HG03442 (cell line): ENCODE measurements at regions not wholly inside any gene's neighbourhood (a gene's known extent, or its start where the extent isn't known, plus 50 kb on each side); places are given as distances from the start of the nearest gene placed in this dataset.
"Not testable (repeated sequence)": the region's sequence is repeated elsewhere in the genome, so short reads cannot be mapped to it uniquely, and the experiment has no call there.

Experiments
- ATAC-seq: cut with Tn5 transposase; IDR thresholded peaks from one replicate; pipeline ENCODE4 v1.9.1; 2021; ENCODE audit warnings: mild to moderate bottlenecking, moderate library complexity; ENCODE audit not compliant: unreplicated experiment

- ATAC-seq, result no peak
Observed at GRCh38 chr20:56723331-56723730, 94.2 kb downstream of the TFAP2C start.

DNA sequence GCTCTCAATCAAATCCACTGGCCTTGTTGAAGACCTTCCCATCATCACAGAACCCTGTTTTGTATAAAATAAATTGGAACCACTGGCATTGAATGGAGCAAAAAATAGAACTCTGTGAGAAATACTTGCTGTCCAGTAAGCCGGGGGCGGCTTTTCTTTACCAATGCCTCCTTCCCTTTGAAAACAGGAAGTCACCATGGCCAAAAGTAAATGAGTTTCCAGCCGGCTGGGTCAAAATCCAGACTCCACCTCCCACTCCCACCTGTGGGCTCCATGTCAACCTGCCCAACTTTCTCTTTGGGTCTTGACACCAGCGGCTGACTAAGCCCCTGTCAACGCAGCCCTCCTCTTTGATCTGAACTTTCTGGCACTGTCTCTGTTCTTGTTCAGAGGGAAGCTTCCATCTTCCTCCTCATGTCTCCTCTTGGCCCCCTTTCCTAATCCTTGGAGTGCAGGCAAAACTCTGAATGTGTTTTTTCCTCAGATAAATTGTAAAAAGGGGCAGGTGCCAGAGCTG, 95.2 kb downstream of the TFAP2C start:
- ATAC-seq, result no peak

GRCh38 chr20:56730003-56730402, 100.9 kb downstream of the TFAP2C start:
- no peak for ATAC-seq

- no peak for ATAC-seq
Observed at GRCh38 chr20:56730996-56731395, 101.9 kb downstream of the TFAP2C start.

GRCh38 chr20:56731476-56731875, 102.4 kb downstream of the TFAP2C start:
- no peak for ATAC-seq

- ATAC-seq, result no peak
Observed at GRCh38 chr20:56733967-56734366, 104.9 kb downstream of the TFAP2C start.

- no peak for ATAC-seq
Observed at GRCh38 chr20:56735084-56735642, 106.1 kb downstream of the TFAP2C start.

DNA sequence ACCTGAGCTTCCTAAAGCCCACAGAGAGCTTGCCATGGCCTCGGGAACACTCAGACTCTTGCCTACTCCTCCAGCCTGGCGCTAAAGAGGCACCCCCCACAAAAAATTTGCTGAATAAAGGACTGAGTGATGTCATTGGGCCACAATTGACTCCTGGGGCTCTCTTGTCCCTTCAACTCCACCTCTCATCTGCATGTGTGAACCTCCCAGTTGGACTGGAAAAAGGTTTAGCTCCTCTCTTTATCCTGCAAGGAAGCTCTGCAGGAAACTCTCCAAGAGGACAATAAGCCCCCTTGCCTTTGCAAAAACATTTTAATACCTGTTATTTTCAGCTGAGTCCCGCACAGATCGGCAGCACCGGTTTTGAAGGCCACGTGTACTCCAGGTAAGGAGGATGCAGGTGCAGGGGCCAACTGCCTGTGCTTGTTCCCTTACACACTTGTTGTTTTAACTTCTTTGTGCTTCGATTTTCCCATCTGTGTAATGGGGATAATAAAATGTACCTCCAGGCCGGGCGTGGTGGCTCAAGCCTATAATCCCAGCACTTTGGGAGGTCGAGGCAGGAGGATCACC, 107.3 kb downstream of the TFAP2C start:
- ATAC-seq, result no peak

DNA sequence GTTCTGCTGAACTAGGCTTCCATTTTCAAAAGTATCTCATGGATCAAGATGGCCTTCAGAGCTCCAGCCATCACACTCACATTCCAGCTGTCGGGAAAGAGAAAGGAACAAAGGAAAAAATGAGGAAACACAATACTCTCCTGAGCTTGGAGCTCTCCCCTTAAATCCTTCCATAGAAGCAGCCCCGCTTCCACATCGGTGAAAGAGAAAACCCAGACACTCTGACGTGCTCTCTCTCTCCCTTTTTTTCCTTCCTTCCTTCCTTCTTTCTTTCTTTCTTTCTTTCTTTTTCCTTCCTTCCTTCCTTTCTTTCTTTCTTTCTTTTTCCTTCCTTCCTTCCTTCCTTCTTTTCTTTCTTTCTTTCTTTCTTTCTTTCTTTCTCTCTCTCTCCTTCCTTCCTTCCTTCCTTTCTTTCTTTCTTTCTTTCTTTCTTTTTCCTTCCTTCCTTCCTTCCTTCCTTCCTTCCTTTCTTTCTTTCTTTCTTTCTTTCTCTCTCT, 115.3 kb downstream of the TFAP2C start:
- ATAC-seq, result not testable (repeated sequence)

- ATAC-seq, result no peak
Observed at GRCh38 chr20:56748476-56749377, 119.6 kb downstream of the TFAP2C start.

GRCh38 chr20:56750430-56750829, 121.3 kb downstream of the TFAP2C start:
- no peak for ATAC-seq

GRCh38 chr20:56752274-56752673, 123.2 kb downstream of the TFAP2C start:
- no peak for ATAC-seq

- no peak for ATAC-seq
Observed at GRCh38 chr20:56755201-56755600, 126.1 kb downstream of the TFAP2C start.

DNA sequence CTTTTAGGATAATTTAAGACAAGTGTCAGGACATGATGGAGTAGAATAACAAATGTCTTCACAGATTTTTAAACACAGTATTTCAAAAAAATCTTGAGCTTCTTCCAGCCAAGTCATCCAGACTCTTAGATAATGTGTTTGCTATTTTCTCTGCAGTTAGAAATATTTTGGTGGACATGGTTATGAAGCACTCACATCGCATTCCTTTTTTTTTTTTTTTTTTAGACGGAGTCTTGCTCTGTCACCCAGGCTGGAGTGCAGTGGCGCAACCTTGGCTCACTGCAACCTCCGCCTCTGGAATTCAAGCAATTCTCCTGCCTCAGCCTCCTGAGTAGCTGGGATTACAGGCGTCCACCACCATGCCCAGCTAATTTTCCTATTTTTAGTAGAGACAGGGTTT, 127.6 kb downstream of the TFAP2C start:
- not testable (repeated sequence) for ATAC-seq

GRCh38 chr20:56758706-56759105, 129.6 kb downstream of the TFAP2C start:
- no peak for ATAC-seq

GRCh38 chr20:56759741-56760278, 130.7 kb downstream of the TFAP2C start:
- no peak for ATAC-seq

GRCh38 chr20:56760610-56761009, 131.5 kb downstream of the TFAP2C start:
- no peak for ATAC-seq

GRCh38 chr20:56761393-56761792, 132.3 kb downstream of the TFAP2C start:
- no peak for ATAC-seq

- ATAC-seq, result no peak
Observed at GRCh38 chr20:56762401-56762800, 133.3 kb downstream of the TFAP2C start.

GRCh38 chr20:56762829-56763228, 133.7 kb downstream of the TFAP2C start:
- ATAC-seq, result no peak

GRCh38 chr20:56764671-56765070, 135.6 kb downstream of the TFAP2C start:
- ATAC-seq, result no peak
